ENCODE measurements at regions not wholly inside any gene's neighbourhood (a gene's known extent, or its start where the extent isn't known, plus 50 kb on each side); places are given as distances from the start of the nearest gene placed in this dataset.

DNA sequence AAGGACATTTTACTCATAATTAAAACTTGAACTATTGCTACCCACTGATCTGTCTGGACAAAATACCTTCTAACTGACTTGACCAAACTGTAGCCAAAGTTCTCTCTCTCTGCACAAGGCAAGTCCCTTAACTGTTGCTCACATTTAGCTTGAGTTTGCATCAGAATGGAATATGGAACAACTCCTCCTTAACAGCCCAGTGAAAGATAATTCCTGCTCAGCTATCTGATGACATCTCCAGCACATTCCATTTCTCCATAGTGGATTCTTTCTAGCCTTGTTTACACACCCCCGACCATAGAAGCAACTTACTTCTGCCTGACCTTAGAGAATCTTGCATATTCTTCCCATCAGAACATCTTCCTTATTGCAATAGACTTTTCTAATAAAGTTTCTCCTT, 317.2 kb upstream of the CDH2 start:
- TF ChIP-seq, protein P1, sequence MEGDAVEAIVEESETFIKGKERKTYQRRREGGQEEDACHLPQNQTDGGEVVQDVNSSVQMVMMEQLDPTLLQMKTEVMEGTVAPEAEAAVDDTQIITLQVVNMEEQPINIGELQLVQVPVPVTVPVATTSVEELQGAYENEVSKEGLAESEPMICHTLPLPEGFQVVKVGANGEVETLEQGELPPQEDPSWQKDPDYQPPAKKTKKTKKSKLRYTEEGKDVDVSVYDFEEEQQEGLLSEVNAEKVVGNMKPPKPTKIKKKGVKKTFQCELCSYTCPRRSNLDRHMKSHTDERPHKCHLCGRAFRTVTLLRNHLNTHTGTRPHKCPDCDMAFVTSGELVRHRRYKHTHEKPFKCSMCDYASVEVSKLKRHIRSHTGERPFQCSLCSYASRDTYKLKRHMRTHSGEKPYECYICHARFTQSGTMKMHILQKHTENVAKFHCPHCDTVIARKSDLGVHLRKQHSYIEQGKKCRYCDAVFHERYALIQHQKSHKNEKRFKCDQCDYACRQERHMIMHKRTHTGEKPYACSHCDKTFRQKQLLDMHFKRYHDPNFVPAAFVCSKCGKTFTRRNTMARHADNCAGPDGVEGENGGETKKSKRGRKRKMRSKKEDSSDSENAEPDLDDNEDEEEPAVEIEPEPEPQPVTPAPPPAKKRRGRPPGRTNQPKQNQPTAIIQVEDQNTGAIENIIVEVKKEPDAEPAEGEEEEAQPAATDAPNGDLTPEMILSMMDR (IDR thresholded peaks at IDR 0.05): no peak
- TF ChIP-seq EZH2 (IDR thresholded peaks at IDR 0.05) (no peak), EZH2phosphoT487 (IDR thresholded peaks at IDR 0.05) (no peak)
